ENCODE measurements at regions not wholly inside any gene's neighbourhood (a gene's known extent, or its start where the extent isn't known, plus 50 kb on each side); places are given as distances from the start of the nearest gene placed in this dataset.

DNA sequence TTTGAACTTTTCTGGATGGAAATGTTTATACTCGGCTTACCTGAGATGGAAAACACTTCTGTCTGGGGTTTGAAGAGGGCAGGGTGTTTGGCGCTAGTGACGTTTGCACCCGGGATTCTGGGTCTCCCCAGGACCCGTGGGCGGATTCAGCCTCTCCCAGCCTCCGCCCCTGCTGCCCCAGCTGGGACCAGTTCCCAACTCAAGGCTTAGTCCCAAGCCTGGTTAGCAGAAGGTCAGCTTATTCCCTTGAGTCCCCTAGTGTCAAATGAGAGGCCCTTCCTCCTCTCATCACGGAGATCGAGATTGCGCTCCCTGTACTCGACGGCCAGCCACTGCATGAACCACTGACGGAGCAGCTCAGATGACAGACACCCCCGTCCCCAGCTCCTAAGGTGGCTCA lies 123.2 kb downstream of the RTP5 start:
- TF ChIP-seq, protein P1, sequence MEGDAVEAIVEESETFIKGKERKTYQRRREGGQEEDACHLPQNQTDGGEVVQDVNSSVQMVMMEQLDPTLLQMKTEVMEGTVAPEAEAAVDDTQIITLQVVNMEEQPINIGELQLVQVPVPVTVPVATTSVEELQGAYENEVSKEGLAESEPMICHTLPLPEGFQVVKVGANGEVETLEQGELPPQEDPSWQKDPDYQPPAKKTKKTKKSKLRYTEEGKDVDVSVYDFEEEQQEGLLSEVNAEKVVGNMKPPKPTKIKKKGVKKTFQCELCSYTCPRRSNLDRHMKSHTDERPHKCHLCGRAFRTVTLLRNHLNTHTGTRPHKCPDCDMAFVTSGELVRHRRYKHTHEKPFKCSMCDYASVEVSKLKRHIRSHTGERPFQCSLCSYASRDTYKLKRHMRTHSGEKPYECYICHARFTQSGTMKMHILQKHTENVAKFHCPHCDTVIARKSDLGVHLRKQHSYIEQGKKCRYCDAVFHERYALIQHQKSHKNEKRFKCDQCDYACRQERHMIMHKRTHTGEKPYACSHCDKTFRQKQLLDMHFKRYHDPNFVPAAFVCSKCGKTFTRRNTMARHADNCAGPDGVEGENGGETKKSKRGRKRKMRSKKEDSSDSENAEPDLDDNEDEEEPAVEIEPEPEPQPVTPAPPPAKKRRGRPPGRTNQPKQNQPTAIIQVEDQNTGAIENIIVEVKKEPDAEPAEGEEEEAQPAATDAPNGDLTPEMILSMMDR (conservative IDR thresholded peaks at IDR 0.05; ENCODE audit: low read length) = no peak
- TF ChIP-seq EZH2phosphoT487 (IDR thresholded peaks at IDR 0.05; ENCODE audit: borderline replicate concordance, low read depth, low read length) = no peak
